ENCODE measurements at regions not wholly inside any gene's neighbourhood (a gene's known extent, or its start where the extent isn't known, plus 50 kb on each side); places are given as distances from the start of the nearest gene placed in this dataset.

DNA sequence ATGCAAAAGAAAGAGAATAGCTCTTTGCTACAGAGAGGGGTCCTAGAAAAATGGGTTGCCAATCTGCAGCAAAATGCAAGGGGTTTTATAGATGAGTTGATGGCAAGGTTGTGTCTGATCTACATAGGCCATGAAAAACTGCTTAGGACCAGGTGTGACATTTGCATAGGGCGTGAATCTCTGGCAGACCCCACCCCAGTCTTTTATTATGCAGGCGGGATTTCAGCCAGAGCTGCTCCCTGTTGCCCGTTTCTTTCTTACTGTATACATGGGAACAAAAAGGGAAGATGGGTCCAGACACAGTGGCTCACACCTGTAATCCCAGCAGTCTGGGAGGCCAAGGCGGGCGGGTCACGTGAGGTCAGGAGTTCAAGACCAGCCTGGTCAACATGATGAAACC is 286.4 kb upstream of the LRRTM4 start:
- no peak for DNase-seq (ENCODE audit: low read depth)
- no peak for TF ChIP-seq CTCF (IDR thresholded peaks at IDR 0.05; ENCODE audit: insufficient read depth, low read depth, low read length)
- H3K4me3 ChIP-seq (ENCODE audit: low read depth, low read length), result no peak overlapping the region

GRCh38 chr2:77813599-77813998 is 291.4 kb upstream of the LRRTM4 start:
- TF ChIP-seq CTCF (IDR thresholded peaks at IDR 0.05; ENCODE audit: insufficient read depth, low read depth, low read length), result no peak
- H3K4me3 ChIP-seq (ENCODE audit: low read depth, low read length), result no peak overlapping the region
- DNase-seq (ENCODE audit: low read depth), result no peak

DNA sequence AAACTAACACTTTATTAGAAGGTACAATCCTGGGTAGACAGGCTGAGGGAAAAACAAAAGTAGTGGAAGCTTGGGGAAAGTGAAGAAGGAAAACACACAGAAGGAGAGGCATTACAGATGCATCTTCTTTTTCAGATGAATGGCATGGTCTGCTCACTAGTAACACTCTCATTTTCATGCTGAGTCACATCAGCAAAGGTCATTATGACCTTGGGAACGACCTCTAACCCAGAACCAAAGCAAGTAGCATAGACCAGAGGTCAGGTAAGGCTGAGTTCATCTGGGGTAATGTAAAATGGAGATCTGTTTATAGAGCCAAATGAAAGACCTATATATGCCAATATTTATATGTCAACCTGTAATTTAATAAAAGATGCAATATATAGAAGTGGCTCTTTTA is 294.4 kb upstream of the LRRTM4 start:
- DNase-seq (ENCODE audit: low read depth), result no peak
- no peak for TF ChIP-seq CTCF (IDR thresholded peaks at IDR 0.05; ENCODE audit: insufficient read depth, low read depth, low read length)
- H3K4me3 ChIP-seq (ENCODE audit: low read depth, low read length), result no peak overlapping the region

DNA sequence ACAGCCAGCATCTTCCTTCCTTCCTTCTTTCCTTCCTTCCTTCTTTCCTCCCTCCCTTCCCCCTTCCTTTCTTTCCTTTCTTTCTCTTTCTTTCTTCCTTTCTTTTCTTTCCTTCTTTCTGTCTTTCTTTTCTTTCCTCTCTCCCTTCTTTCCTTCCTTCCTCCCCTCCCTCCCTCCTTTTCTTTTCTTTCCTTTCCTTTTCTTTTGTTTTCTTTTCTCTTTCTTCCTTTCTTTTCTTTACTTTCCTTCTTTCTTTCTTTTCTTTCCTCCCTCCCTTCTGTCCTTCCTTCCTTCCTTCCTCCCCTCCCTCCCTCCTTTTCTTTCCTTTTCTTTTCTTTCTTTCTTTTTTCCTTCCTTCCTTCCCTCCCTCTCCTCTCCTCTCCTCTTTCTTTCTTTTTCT is 296.0 kb upstream of the LRRTM4 start:
- no peak for DNase-seq (ENCODE audit: low read depth)
- H3K4me3 ChIP-seq (ENCODE audit: low read depth, low read length), result no peak overlapping the region
- no peak for TF ChIP-seq CTCF (IDR thresholded peaks at IDR 0.05; ENCODE audit: insufficient read depth, low read depth, low read length)

DNA sequence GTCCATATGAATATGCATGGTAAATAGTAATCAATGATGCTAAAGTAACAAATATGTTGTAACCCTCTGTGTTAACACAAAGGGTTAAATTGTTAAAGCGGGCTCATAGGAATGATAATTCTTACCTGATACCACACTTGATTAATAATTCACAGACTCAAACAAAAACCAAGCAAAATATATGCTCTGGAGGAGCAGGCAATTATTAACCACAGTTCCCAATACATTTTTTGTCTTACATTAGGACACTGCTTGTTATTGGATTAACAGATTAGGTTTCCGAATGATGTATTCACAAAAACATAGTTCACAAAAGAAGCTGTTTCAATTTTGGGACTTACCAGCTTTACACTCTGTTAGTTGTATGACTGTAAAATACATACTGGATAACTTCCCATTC is 300.9 kb upstream of the LRRTM4 start:
- DNase-seq (ENCODE audit: low read depth), result no peak
- no peak overlapping the region for H3K4me3 ChIP-seq (ENCODE audit: low read depth, low read length)
- no peak for TF ChIP-seq CTCF (IDR thresholded peaks at IDR 0.05; ENCODE audit: insufficient read depth, low read depth, low read length)

DNA sequence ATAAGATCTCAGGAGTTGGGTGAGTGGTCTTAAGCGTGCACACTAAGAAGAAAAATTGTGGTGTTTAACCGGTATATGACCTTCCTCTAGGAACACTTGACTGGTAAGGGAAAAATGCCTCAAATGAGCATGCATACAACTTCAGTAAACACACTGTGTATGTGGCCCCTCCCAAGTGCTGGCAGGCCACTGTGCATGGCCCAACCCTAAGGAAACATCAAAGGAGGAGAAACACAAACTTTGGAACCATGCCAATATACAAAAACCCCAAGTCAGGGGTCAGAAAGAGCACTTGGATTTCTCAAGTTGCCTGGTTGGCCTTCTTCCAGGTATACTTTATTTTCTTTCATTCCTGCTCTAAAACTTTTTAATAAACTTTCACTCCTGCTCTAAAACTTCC is 308.9 kb upstream of the LRRTM4 start:
- no peak overlapping the region for H3K4me3 ChIP-seq (ENCODE audit: low read depth, low read length)
- TF ChIP-seq CTCF (IDR thresholded peaks at IDR 0.05; ENCODE audit: insufficient read depth, low read depth, low read length), result no peak
- no peak for DNase-seq (ENCODE audit: low read depth)

DNA sequence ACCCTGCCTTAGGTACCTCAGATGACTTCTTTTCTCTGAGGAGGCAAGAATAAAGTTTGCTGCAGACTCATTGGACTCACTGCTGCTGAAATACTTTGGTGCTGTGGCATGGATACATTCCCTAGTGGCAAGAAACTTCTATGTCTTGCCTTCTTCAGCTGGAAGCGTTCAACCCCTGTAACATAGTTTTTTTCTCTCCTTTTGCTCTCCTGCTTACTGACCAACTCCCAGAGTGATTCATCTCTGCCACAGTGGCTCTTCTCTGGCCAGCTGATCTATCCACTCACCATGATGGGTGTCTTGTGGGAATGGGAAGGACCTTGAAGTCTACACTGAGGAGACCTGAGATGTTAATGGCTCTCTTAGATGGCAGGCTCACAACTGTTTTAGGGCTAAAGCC is 309.3 kb upstream of the LRRTM4 start:
- no peak for DNase-seq (ENCODE audit: low read depth)
- TF ChIP-seq CTCF (IDR thresholded peaks at IDR 0.05; ENCODE audit: insufficient read depth, low read depth, low read length), result no peak
- H3K4me3 ChIP-seq (ENCODE audit: low read depth, low read length), result no peak overlapping the region

Data from fibroblast of villous mesenchyme (primary cell).